Suprapubic skin (tissue), 3 donors: ENCODE measurements at regions not wholly inside any gene's neighbourhood (a gene's known extent, or its start where the extent isn't known, plus 50 kb on each side); places are given as distances from the start of the nearest gene placed in this dataset.

Experiments
- POLR2A ChIP-seq, 2 donors: fragments of 450-650 bp; IDR thresholded peaks; one replicate each; pipeline ENCODE4 v1.6.1; 2017; ENCODE audit warnings: antibody characterized with exemption in 2 of 2, mild to moderate bottlenecking in 2 of 2, moderate library complexity in 2 of 2
- TF ChIP-seq, protein P1 (sequence below), 2 donors: fragments of 200-600 bp in 1 of 2; fragments of 450-650 bp in 1 of 2; sonication (generic) in 1 of 2; IDR thresholded peaks; one replicate each; pipeline ENCODE4 v1.5.1; 2016 to 2019; ENCODE audit warnings: antibody characterized with exemption in 2 of 2, mild to moderate bottlenecking in 1 of 2, moderate library complexity in 1 of 2

DNA sequence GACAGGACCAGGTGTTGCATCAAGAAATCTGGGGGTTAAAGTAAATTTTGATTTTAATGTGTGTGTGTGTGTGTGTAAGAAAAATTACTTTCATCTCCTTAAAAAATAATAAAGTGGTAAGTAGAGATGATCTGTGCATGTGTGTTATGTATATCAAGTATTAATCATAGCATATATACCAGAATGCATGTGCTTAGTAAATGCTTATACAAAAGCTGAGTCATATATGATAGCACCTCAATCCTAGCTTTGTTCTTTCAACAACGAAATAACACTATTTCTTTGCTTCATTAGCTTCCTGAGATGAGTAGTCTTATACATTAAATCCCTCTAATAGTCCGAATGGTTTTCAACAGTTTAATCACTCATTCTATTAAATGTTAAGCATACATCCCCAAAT is 899.6 kb upstream of the ANO3 start:
- TF ChIP-seq, protein P1, sequence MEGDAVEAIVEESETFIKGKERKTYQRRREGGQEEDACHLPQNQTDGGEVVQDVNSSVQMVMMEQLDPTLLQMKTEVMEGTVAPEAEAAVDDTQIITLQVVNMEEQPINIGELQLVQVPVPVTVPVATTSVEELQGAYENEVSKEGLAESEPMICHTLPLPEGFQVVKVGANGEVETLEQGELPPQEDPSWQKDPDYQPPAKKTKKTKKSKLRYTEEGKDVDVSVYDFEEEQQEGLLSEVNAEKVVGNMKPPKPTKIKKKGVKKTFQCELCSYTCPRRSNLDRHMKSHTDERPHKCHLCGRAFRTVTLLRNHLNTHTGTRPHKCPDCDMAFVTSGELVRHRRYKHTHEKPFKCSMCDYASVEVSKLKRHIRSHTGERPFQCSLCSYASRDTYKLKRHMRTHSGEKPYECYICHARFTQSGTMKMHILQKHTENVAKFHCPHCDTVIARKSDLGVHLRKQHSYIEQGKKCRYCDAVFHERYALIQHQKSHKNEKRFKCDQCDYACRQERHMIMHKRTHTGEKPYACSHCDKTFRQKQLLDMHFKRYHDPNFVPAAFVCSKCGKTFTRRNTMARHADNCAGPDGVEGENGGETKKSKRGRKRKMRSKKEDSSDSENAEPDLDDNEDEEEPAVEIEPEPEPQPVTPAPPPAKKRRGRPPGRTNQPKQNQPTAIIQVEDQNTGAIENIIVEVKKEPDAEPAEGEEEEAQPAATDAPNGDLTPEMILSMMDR (IDR thresholded peaks at IDR 0.05), result no peak
- no peak for TF ChIP-seq POLR2A (IDR thresholded peaks at IDR 0.05)
